HuH-7.5 (cell line): ENCODE measurements at regions not wholly inside any gene's neighbourhood (a gene's known extent, or its start where the extent isn't known, plus 50 kb on each side); places are given as distances from the start of the nearest gene placed in this dataset.

ENCODE experiments used
- DNase-seq: peaks from one replicate; pipeline ENCODE4 v3.0.0; 2011; ENCODE audit warnings: low spot score

- DNase-seq: no peak
Observed at GRCh38 chrX:39893417-39894338, 204.1 kb downstream of the BCOR start.

GRCh38 chrX:39894683-39895082 is 203.1 kb downstream of the BCOR start:
- no peak for DNase-seq

- DNase-seq: no peak
Observed at GRCh38 chrX:39895218-39896110, 202.3 kb downstream of the BCOR start.

DNA sequence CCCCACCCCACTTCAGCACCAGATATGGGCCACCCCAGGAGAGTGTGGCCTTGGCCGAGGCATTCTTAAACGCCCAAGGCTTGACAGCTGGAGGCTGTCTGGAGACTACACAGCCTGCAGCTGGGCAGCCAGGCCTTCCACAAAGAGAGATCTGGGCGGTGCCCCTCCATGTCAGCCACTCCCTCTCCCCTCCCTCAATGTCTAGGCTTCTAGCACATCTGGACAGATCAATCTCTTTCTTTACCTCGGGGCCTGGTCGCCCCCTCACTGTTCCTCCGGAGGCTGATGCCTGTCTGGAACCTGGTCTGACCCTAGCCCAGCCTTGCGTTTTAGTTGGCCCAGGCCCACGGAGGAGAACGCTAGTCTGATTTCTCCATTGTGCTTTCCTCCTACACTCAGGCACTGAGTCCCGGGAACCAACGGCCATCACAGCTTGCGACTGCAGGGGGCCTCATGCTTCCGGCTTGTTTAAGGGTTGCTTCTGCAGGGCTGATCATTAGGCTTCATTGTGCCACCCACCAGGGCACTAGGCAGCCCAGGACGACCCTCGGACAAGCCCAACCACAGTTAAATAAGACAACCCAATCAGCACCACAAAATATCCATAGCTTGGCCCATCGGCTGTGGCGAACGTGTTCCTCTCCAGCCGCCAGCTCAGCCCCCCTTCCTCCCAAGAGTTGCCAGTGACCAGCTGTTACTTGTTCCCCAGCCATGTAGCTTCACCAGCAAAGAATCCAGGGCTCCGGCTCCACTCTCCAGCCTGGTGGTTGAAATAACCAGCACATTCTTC is 200.6 kb downstream of the BCOR start:
- no peak for DNase-seq

GRCh38 chrX:39897741-39898097 is 200.0 kb downstream of the BCOR start:
- DNase-seq: no peak

GRCh38 chrX:39898147-39898546 is 199.6 kb downstream of the BCOR start:
- no peak for DNase-seq

DNA sequence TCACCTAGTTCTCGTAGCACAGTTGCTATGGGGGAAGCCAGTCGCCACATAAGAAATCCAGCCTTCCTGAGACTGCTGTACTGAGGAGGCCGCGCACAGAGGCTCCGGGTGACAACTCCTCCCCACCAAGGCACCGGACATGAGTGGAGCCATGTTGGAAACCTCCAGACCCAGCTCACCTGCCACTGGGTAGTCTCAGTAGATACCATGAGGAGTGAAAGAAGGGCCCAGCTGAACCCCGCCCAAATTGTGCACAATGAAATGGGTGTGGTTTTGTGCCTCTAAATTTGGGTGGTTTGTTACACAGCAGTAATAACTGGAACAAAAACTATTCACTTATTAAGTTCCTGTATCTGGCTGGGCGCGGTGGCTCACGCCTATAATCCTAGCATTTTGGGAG is 198.7 kb downstream of the BCOR start:
- no peak for DNase-seq

- DNase-seq: no peak
Observed at GRCh38 chrX:39899856-39900776, 197.6 kb downstream of the BCOR start.

GRCh38 chrX:39900777-39901170 is 197.0 kb downstream of the BCOR start:
- no peak for DNase-seq

- no peak for DNase-seq
Observed at GRCh38 chrX:39903343-39903742, 194.4 kb downstream of the BCOR start.

DNA sequence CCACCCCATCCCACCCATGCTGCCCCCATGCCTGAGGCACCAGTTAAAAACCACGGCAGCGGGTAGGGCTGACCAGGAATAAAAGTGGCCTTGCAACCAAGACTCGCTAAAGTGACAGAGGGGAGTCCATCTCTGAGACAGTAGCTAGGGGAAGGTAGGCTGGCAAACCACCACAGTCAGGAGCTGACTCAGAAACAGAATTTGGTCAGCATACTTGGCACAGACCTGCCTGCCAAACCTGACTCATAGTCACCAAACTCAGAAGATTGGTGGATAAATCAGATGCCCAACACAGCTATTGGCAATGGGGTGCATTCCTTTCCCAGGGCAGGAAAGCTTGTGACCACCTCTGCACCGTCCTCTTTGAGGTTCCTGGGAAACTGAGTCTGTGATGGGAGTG is 193.8 kb downstream of the BCOR start:
- no peak for DNase-seq

DNA sequence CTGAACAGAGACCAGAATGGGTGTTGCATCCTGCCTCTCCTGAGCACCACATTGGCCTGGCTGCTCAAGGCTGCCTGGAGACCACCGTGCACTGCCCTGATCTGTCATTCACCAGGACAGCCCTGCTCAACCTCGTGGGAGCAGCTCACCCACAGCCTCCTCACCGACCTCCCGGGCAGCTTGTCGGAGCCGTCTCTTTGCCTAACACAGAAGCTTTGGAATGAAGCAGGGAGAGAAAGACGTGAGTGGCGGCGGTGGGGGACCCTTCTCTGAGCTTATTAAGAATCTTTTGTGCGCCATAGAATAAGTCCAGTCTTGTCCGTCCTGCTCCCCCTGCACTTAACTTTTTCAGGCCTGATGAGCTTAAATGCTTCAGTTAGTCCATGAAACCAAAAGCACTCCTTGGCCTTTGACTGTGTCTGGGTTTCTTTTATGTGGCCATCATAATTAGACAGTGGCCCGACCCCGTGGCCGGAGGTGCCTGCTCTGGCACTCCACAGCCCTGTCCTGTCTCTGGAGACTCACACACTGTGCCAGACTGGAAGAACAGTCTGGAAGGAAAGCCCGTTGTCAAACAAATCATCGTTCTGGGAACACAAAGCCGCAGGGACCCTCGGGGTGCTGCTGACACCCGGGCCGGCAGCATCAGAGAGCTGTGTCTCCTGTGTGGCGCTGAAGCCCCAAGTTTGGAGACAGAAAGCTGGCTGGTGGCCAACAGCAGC is 192.8 kb downstream of the BCOR start:
- no peak for DNase-seq

DNA sequence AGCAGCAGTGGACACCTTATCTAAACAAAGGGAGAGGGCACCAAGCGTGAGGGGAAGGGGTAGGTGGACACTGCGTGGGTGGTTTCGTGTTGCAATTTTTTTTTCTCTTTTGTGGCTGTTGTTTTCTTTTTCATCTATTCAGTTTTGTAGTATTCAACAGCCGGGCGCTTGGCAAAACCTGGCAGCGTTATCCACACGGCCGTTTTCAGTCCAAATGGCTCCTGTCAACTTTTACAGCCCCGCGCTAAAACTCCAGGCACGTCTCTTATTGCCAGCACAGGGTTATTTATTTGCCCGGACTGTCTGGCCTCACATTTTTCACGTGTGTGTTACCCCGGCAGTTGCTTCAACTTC is 192.2 kb downstream of the BCOR start:
- no peak for DNase-seq

DNA sequence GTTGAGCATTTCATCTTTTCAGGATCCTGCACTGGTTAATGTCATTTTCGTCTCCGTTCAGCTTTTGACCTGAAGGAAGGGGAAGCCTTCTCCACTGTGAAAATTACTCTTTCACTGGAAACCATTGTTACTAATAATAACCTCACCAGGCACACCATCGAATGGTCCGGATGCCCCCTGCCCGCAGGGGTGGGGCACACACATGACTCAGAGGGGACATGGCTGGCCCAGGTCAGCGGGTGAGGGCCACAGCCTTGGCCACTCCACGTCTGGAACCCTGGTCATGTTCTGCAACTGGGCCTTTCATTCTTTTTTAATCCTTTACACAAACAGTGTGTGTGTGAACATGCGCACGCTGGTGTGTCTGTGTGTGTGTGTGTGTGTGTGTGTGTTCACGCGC is 191.8 kb downstream of the BCOR start:
- DNase-seq: no peak

- DNase-seq: peak; percentile 54
Observed at GRCh38 chrX:39907964-39908661, 189.6 kb downstream of the BCOR start.

GRCh38 chrX:39909996-39910395 is 187.8 kb downstream of the BCOR start:
- DNase-seq: no peak

DNA sequence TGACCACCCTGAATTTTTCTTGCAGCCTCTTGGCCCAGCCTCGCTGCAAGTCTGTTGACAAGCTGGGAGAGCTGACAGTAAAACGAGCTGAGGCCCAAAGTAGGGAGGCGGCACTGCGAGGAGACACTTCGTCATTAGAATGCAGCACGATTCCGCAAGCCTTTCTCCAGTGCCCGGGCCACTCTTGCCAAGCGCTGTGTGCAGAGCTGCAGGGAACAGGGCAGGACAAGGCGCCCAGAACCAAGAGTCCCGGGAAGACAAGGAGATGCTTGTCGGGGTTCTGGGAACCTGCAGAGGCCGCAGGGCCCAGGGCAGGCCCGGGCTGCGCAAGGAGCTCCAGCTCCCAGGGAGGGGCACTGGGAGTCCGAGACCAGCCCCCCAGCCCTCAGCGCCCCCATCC is 187.1 kb downstream of the BCOR start:
- no peak for DNase-seq

- no peak for DNase-seq
Observed at GRCh38 chrX:39911278-39911897, 186.4 kb downstream of the BCOR start.

GRCh38 chrX:39912126-39912525 is 185.6 kb downstream of the BCOR start:
- no peak for DNase-seq

GRCh38 chrX:39915081-39915480 is 182.7 kb downstream of the BCOR start:
- DNase-seq: no peak
